ENCODE measurements at regions not wholly inside any gene's neighbourhood (a gene's known extent, or its start where the extent isn't known, plus 50 kb on each side); places are given as distances from the start of the nearest gene placed in this dataset.

DNA sequence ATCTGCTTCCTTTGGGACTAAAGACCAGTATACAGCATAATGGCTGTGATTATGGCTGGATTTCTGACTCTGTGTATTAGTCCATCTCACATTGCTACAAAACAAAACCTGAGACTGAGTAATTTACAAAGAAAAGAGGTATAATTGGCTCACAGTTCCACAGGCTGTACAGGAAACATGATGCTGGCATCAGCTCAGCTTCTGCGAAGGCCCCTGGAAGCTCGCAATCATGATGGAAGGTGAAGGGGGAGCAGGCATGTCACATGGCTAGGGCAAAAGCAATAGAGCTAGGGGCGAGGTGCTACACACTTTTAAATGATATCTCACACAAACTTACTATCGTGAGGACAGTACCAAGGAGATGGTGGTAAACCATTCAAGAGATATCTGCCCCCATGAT lies 68.0 kb upstream of the GADL1 start:
- no peaks in the 10 kb centered on the region for H3K9me3 ChIP-seq
- H3K27me3 ChIP-seq, result no peaks in the 10 kb centered on the region
- H3K27ac ChIP-seq, result no peak overlapping the region
- TF ChIP-seq CTCF (IDR thresholded peaks at IDR 0.05), result no peak
- intact Hi-C loops (cut with DNase I), result no loop called here
- no peak for DNase-seq
- no peak overlapping the region for H3K9ac ChIP-seq (ENCODE audit: low read depth in 2 of 2, low read length in 2 of 2)
- H3K36me3 ChIP-seq, result no peaks in the 10 kb centered on the region
- H3K4me1 ChIP-seq, result no peaks in the 10 kb centered on the region
- no peak overlapping the region for H3K4me3 ChIP-seq

DNA sequence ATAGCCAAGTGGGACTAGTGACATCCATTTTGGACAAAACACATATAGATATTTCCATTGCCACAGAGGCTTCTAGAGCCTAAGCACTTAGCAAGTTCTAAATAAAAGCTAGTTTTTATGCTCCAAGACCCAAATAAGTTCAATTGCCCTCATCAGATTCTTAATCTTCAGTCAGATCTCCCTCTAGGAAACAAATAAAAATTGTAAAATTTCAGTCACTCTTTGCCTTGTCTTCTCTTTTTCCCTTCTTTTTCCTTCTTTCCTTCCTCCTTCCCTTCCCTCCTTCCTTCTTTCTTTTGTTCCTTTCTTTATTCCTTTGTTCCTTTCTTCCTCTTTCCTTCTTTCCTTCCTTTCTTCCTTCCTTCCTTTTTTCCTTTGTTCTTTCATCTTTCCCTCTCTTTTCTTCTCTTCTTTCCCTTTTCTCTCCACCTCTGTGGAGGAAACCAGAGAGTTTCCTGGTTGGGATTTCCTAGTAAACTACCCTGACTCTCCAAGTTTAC lies 68.8 kb upstream of the GADL1 start:
- Histone ChIP-seq H3K4me1 (no peaks in the 10 kb centered on the region), H3K4me3 (no peak overlapping the region), H3K27me3 (no peaks in the 10 kb centered on the region), H3K36me3 (no peaks in the 10 kb centered on the region), H3K27ac (no peak overlapping the region), H3K9me3 (no peaks in the 10 kb centered on the region), H3K9ac (ENCODE audit: low read depth in 2 of 2, low read length in 2 of 2) (no peak overlapping the region)
- intact Hi-C loops (cut with DNase I), result no loop called here
- no peak for TF ChIP-seq CTCF (IDR thresholded peaks at IDR 0.05)
- DNase-seq, result no peak

GRCh38 chr3:30964612-30965011 lies 70.2 kb upstream of the GADL1 start:
- Histone ChIP-seq H3K9me3 (no peaks in the 10 kb centered on the region), H3K27me3 (no peaks in the 10 kb centered on the region), H3K27ac (no peak overlapping the region), H3K4me1 (no peaks in the 10 kb centered on the region), H3K36me3 (no peaks in the 10 kb centered on the region), H3K9ac (ENCODE audit: low read depth in 2 of 2, low read length in 2 of 2) (no peak overlapping the region), H3K4me3 (no peak overlapping the region)
- no peak for TF ChIP-seq CTCF (IDR thresholded peaks at IDR 0.05)
- intact Hi-C loops (cut with DNase I), result no loop called here
- DNase-seq, result no peak

DNA sequence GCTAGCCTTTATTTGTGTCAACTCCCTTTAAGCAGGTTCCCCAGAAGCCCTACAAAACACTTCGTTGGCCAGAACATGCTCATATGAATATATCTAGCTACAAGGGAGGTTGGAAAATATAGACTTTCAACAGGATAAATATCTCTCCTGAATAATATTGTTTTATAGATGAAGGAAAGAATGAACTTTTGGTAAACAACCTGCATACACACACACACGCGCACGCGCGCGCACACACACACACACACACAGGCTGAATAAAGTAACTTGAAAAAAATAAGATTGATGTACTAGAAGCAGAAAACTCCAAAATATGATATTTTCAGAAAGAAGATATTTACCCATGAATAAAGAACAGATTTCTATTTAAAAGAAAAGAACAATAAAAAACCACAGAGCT lies 72.4 kb upstream of the GADL1 start:
- no peak overlapping the region for H3K4me3 ChIP-seq
- H3K9ac ChIP-seq (ENCODE audit: low read depth in 2 of 2, low read length in 2 of 2), result no peak overlapping the region
- intact Hi-C loops (cut with DNase I), result no loop called here
- DNase-seq, result no peak
- H3K27me3 ChIP-seq, result no peaks in the 10 kb centered on the region
- H3K27ac ChIP-seq, result no peak overlapping the region
- H3K36me3 ChIP-seq, result no peaks in the 10 kb centered on the region
- H3K4me1 ChIP-seq, result no peaks in the 10 kb centered on the region
- no peaks in the 10 kb centered on the region for H3K9me3 ChIP-seq
- TF ChIP-seq CTCF (IDR thresholded peaks at IDR 0.05), result no peak

DNA sequence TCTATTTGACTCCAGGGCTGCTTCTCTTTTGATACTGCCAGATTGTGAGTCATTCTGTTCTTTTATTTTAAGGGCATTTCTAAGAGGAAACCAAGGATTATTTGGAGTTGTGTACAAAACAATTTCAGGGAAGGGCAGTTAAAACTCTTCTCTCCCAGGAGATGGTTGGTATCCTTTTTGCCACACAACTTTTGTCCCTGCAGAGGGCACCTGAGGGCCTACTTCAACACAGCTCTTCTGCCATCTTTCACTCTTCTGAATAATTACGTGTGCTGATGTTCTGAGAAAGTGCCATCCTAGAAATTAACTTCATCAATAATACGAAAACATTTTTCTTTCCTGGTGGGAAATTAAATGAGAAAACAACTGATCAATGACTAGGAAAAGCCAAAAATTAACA lies 75.7 kb upstream of the GADL1 start:
- intact Hi-C loops (cut with DNase I), result no loop called here
- no peak for TF ChIP-seq CTCF (IDR thresholded peaks at IDR 0.05)
- Histone ChIP-seq H3K36me3 (no peaks in the 10 kb centered on the region), H3K4me3 (no peak overlapping the region), H3K4me1 (no peaks in the 10 kb centered on the region), H3K9me3 (no peaks in the 10 kb centered on the region), H3K27ac (no peak overlapping the region), H3K27me3 (no peaks in the 10 kb centered on the region), H3K9ac (ENCODE audit: low read depth in 2 of 2, low read length in 2 of 2) (no peak overlapping the region)
- DNase-seq, result no peak

- no peaks in the 10 kb centered on the region for H3K4me1 ChIP-seq
- no peaks in the 10 kb centered on the region for H3K9me3 ChIP-seq
- no peak overlapping the region for H3K27ac ChIP-seq
- intact Hi-C loops (cut with DNase I), result no loop called here
- no peak overlapping the region for H3K9ac ChIP-seq (ENCODE audit: low read depth in 2 of 2, low read length in 2 of 2)
- H3K36me3 ChIP-seq, result no peaks in the 10 kb centered on the region
- TF ChIP-seq CTCF (IDR thresholded peaks at IDR 0.05), result no peak
- DNase-seq, result no peak
- H3K27me3 ChIP-seq, result no peaks in the 10 kb centered on the region
- no peak overlapping the region for H3K4me3 ChIP-seq
Measured at GRCh38 chr3:30972449-30972848, 78.0 kb upstream of the GADL1 start.
